ENCODE measurements at regions not wholly inside any gene's neighbourhood (a gene's known extent, or its start where the extent isn't known, plus 50 kb on each side); places are given as distances from the start of the nearest gene placed in this dataset.

DNA sequence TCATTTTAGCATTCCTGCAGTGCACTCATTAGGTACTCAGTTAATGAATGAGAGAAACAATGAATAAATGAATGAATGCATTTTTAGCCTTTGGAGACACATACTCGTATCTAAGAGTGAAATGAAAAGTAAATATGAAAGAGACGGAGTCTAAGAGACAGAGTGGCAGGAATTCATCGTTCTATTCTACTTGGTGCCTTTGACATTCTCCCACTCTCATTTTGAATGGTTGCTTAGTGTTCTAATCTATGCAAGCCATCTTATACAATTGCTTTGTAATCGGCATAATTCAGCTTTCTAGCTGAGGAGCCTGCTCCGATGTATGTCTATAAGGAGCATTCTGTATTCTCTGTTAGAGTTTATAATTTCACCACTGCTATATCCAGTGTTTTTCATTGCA lies 554.9 kb downstream of the PLCL1 start:
- Histone ChIP-seq H3K9ac (ENCODE audit: insufficient read depth in 1 of 2, low read depth in 2 of 2, low read length in 2 of 2) (no peak overlapping the region), H2AFZ (ENCODE audit: low read depth, low read length) (no peak overlapping the region), H3K79me2 (ENCODE audit: control insufficient read depth, insufficient read depth, low read length) (no peaks in the 10 kb centered on the region), H3K27me3 (ENCODE audit: control insufficient read depth in 2 of 2, insufficient read depth in 2 of 2, low read length in 2 of 2) (no peaks in the 10 kb centered on the region), H3K9me3 (replicated peaks; ENCODE audit: control insufficient read depth, insufficient read depth, low read depth, low read length) (no peaks in the 10 kb centered on the region), H3K4me1 (replicated peaks in 1 of 2; ENCODE audit: control insufficient read depth in 2 of 2, insufficient read depth in 2 of 2, low read length in 2 of 2) (no peaks in the 10 kb centered on the region), H3K9me1 (ENCODE audit: control insufficient read depth, insufficient read depth, low read length) (no peaks in the 10 kb centered on the region), H4K20me1 (replicated peaks; ENCODE audit: control insufficient read depth, insufficient read depth, low read length) (no peaks in the 10 kb centered on the region), H3K4me2 (ENCODE audit: insufficient read depth, low read length) (no peak overlapping the region), H3K4me3 (no peak overlapping the region), H3K27ac (ENCODE audit: extremely low read depth, low read depth, low read length) (no peak overlapping the region), H3K36me3 (ENCODE audit: control insufficient read depth, insufficient read depth, low read length) (no peaks in the 10 kb centered on the region)
- 2% methylated on average over 5 of the region's 5 CpGs for WGBS (ENCODE audit: insufficient coverage, low coverage, missing lambda C conversion rate)
- ChIA-PET CTCF (ENCODE audit: low intra/inter-chr PET ratio) (no interaction called here), POLR2A (interaction anchor here (0.8 kb wide), 1 partner anchor 12 kb away, joined by 3 read pairs; no protein-coding TSS in a partner anchor)
- TF ChIP-seq SAFB2 (IDR thresholded peaks at IDR 0.05; ENCODE audit: borderline replicate concordance, low read depth, low read length, severe bottlenecking) (no peak), IRF1 (CRISPR knock-in tag; IDR thresholded peaks at IDR 0.05; ENCODE audit: borderline replicate concordance) (no peak), ZNF140 (CRISPR knock-in tag; IDR thresholded peaks at IDR 0.05) (no peak), CREB3 (tag; conservative IDR thresholded peaks at IDR 0.05; ENCODE audit: low read depth) (no peak), MECOM (CRISPR knock-in tag; IDR thresholded peaks at IDR 0.05) (no peak), E2F8 (IDR thresholded peaks at IDR 0.05; ENCODE audit: low read depth, partially characterized antibody) (no peak), PML (IDR thresholded peaks at IDR 0.05; ENCODE audit: low read length) (no peak), KLF13 (tag; IDR thresholded peaks at IDR 0.05; ENCODE audit: borderline replicate concordance, low read depth) (no peak), MTA1 (IDR thresholded peaks at IDR 0.05; ENCODE audit: borderline replicate concordance) (no peak), GABPB2 (CRISPR knock-in tag; conservative IDR thresholded peaks at IDR 0.05) (no peak), POLR3G (IDR thresholded peaks at IDR 0.05; ENCODE audit: extremely low read depth, insufficient read length, insufficient replicate concordance) (no peak)
- intact Hi-C loops (cut with micrococcal nuclease): no loop called here
- ATAC-seq: no peak
- no peak for DNase-seq (ENCODE audit: extremely low read depth in 1 of 4, low spot score in 3 of 4)
- BruUV-seq (replicated peaks): no TSS peak
- no peak for FAIRE-seq
- in situ Hi-C loops (cut with MboI): no loop called here
